ENCODE measurements at regions not wholly inside any gene's neighbourhood (a gene's known extent, or its start where the extent isn't known, plus 50 kb on each side); places are given as distances from the start of the nearest gene placed in this dataset.

DNA sequence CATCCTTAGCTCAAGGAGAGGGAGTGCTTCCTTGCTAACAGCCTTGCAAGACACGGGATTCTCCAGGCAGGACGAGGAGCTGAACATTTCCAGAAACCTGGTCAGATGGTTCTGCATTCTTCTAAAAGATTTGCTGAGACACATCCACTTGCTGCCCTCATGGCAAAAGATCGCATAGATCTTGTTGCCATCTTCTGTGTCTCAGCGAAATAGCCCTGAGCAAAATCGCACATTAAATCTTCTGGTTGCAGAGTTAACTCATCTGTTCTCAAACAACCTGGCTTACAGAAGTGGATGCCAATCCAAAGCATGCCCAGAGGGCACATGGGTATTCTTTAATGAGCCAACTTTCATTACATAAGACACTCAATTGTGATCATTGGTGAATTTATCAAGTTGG lies 167.5 kb downstream of the PRKX start:
- no peak for TF ChIP-seq POLR2A (IDR thresholded peaks at IDR 0.05)
- TF ChIP-seq, protein P1, sequence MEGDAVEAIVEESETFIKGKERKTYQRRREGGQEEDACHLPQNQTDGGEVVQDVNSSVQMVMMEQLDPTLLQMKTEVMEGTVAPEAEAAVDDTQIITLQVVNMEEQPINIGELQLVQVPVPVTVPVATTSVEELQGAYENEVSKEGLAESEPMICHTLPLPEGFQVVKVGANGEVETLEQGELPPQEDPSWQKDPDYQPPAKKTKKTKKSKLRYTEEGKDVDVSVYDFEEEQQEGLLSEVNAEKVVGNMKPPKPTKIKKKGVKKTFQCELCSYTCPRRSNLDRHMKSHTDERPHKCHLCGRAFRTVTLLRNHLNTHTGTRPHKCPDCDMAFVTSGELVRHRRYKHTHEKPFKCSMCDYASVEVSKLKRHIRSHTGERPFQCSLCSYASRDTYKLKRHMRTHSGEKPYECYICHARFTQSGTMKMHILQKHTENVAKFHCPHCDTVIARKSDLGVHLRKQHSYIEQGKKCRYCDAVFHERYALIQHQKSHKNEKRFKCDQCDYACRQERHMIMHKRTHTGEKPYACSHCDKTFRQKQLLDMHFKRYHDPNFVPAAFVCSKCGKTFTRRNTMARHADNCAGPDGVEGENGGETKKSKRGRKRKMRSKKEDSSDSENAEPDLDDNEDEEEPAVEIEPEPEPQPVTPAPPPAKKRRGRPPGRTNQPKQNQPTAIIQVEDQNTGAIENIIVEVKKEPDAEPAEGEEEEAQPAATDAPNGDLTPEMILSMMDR (IDR thresholded peaks at IDR 0.05): no peak

Data from body of pancreas (tissue), 4 donors.